ENCODE measurements at regions not wholly inside any gene's neighbourhood (a gene's known extent, or its start where the extent isn't known, plus 50 kb on each side); places are given as distances from the start of the nearest gene placed in this dataset.

GRCh38 chr2:198615972-198616371 lies 811.6 kb downstream of the PLCL1 start:
- H3K4me1 ChIP-seq (ENCODE audit: control insufficient read depth, insufficient read depth, low read length), result no peaks in the 10 kb centered on the region
- POLR2A ChIA-PET, result no interaction called here
- CTCF ChIA-PET, result no interaction called here
- no peaks in the 10 kb centered on the region for H3K9me3 ChIP-seq (ENCODE audit: control insufficient read depth, insufficient read depth, low read depth, low read length)
- no peaks in the 10 kb centered on the region for H3K36me3 ChIP-seq (ENCODE audit: control insufficient read depth in 2 of 2, insufficient read depth in 1 of 2, low read length in 2 of 2)
- TF ChIP-seq ZSCAN16 (tag by site-specific recombination; IDR thresholded peaks at IDR 0.05) (no peak), ZNF626 (tag by site-specific recombination; IDR thresholded peaks at IDR 0.05) (no peak), PBX3 (CRISPR knock-in tag; IDR thresholded peaks at IDR 0.05) (no peak), ZFHX2 (tag by site-specific recombination; conservative IDR thresholded peaks at IDR 0.05) (no peak), ZNF221 (tag by site-specific recombination; IDR thresholded peaks at IDR 0.05; ENCODE audit: borderline replicate concordance) (no peak), HOXD13 (CRISPR knock-in tag; IDR thresholded peaks at IDR 0.05; ENCODE audit: borderline replicate concordance) (no peak), GLI2 (tag by site-specific recombination; IDR thresholded peaks at IDR 0.05; ENCODE audit: borderline replicate concordance, low read depth) (no peak), ZNF654 (tag by site-specific recombination; IDR thresholded peaks at IDR 0.05; ENCODE audit: low read depth) (no peak), ZBTB11 (tag by site-specific recombination; conservative IDR thresholded peaks at IDR 0.05; ENCODE audit: low read depth) (no peak), ZNF521 (tag by site-specific recombination; IDR thresholded peaks at IDR 0.05) (no peak), BCL11A (tag by site-specific recombination; IDR thresholded peaks at IDR 0.05; ENCODE audit: low read depth) (no peak), ZNF501 (tag by site-specific recombination; IDR thresholded peaks at IDR 0.05) (no peak)
- TF ChIP-seq, protein P1, sequence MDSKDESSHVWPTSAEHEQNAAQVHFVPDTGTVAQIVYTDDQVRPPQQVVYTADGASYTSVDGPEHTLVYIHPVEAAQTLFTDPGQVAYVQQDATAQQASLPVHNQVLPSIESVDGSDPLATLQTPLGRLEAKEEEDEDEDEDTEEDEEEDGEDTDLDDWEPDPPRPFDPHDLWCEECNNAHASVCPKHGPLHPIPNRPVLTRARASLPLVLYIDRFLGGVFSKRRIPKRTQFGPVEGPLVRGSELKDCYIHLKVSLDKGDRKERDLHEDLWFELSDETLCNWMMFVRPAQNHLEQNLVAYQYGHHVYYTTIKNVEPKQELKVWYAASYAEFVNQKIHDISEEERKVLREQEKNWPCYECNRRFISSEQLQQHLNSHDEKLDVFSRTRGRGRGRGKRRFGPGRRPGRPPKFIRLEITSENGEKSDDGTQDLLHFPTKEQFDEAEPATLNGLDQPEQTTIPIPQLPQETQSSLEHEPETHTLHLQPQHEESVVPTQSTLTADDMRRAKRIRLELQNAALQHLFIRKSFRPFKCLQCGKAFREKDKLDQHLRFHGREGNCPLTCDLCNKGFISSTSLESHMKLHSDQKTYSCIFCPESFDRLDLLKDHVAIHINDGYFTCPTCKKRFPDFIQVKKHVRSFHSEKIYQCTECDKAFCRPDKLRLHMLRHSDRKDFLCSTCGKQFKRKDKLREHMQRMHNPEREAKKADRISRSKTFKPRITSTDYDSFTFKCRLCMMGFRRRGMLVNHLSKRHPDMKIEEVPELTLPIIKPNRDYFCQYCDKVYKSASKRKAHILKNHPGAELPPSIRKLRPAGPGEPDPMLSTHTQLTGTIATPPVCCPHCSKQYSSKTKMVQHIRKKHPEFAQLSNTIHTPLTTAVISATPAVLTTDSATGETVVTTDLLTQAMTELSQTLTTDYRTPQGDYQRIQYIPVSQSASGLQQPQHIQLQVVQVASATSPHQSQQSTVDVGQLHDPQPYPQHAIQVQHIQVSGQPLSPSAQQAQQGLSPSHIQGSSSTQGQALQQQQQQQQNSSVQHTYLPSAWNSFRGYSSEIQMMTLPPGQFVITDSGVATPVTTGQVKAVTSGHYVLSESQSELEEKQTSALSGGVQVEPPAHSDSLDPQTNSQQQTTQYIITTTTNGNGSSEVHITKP (tag by site-specific recombination; IDR thresholded peaks at IDR 0.05), result no peak
- no peak overlapping the region for H3K4me3 ChIP-seq (ENCODE audit: low read depth, low read length)
- H3K27ac ChIP-seq (ENCODE audit: extremely low read depth, low read depth, low read length), result no peak overlapping the region

DNA sequence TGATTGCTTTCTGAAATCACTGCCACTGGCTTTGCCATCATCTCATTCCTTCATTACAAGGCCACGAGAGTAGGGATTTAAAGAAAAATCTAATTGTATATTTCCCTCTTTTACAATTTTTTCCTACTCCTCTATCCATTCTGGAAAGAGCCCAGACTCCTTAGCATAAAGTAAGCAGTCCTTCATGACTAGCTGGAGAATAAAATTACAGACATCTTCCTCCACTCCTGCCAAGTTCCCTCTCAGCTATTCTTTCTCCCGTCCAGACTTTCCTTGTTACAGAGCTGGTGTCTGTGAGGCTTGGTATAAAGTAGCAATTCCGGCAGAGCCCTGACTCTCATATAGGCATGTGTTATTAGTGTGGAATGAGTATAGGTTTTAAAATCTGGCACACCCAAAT lies 806.8 kb downstream of the PLCL1 start:
- H3K4me3 ChIP-seq (ENCODE audit: low read depth, low read length), result no peak overlapping the region
- H3K27ac ChIP-seq (ENCODE audit: extremely low read depth, low read depth, low read length), result no peak overlapping the region
- ChIA-PET CTCF (no interaction called here), POLR2A (no interaction called here)
- no peaks in the 10 kb centered on the region for H3K36me3 ChIP-seq (ENCODE audit: control insufficient read depth in 2 of 2, insufficient read depth in 1 of 2, low read length in 2 of 2)
- H3K4me1 ChIP-seq (ENCODE audit: control insufficient read depth, insufficient read depth, low read length), result no peaks in the 10 kb centered on the region
- no peaks in the 10 kb centered on the region for H3K9me3 ChIP-seq (ENCODE audit: control insufficient read depth, insufficient read depth, low read depth, low read length)
- TF ChIP-seq ZNF701 (tag by site-specific recombination; IDR thresholded peaks at IDR 0.05) (no peak), IKZF3 (tag by site-specific recombination; IDR thresholded peaks at IDR 0.05) (no peak), KLF7 (tag by site-specific recombination; IDR thresholded peaks at IDR 0.05; ENCODE audit: borderline replicate concordance) (no peak), ZNF837 (tag by site-specific recombination; IDR thresholded peaks at IDR 0.05) (no peak), ZBTB20 (tag by site-specific recombination; IDR thresholded peaks at IDR 0.05) (no peak), ELK4 (IDR thresholded peaks at IDR 0.05; ENCODE audit: borderline replicate concordance, low read depth, low read length) (no peak), KLF1 (tag by site-specific recombination; IDR thresholded peaks at IDR 0.05) (no peak), ZNF16 (tag by site-specific recombination; IDR thresholded peaks at IDR 0.05; ENCODE audit: low read depth) (no peak)
